ENCODE measurements at regions not wholly inside any gene's neighbourhood (a gene's known extent, or its start where the extent isn't known, plus 50 kb on each side); places are given as distances from the start of the nearest gene placed in this dataset.

DNA sequence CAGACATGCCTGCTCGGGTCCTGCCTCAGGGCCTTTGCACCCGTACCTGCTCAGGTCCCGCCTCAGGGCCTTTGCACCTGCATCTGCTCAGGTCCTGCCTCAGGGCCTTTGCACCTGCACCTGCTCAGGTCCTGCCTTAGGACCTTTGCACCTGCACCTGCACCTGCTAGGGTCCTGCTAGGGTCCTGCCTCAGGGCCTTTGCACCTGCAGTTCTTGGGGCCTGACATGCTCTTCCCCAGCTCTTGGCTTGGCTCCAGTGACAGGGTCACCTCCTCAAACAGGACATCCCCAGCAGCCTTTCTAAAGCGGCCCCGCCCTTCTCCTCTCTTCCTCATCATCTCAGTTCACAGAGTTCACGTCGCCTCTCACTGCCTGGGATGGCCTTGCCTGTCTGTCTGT, 54.9 kb upstream of the NCOR2 start:
- TF ChIP-seq, protein P1, sequence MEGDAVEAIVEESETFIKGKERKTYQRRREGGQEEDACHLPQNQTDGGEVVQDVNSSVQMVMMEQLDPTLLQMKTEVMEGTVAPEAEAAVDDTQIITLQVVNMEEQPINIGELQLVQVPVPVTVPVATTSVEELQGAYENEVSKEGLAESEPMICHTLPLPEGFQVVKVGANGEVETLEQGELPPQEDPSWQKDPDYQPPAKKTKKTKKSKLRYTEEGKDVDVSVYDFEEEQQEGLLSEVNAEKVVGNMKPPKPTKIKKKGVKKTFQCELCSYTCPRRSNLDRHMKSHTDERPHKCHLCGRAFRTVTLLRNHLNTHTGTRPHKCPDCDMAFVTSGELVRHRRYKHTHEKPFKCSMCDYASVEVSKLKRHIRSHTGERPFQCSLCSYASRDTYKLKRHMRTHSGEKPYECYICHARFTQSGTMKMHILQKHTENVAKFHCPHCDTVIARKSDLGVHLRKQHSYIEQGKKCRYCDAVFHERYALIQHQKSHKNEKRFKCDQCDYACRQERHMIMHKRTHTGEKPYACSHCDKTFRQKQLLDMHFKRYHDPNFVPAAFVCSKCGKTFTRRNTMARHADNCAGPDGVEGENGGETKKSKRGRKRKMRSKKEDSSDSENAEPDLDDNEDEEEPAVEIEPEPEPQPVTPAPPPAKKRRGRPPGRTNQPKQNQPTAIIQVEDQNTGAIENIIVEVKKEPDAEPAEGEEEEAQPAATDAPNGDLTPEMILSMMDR (IDR thresholded peaks at IDR 0.05; ENCODE audit: low read length), result no peak
- TF ChIP-seq EZH2 (IDR thresholded peaks at IDR 0.05; ENCODE audit: borderline replicate concordance, low read length), result no peak

All from OCI-LY1 (cell line).